SH-SY5Y (cell line): ENCODE measurements at regions not wholly inside any gene's neighbourhood (a gene's known extent, or its start where the extent isn't known, plus 50 kb on each side); places are given as distances from the start of the nearest gene placed in this dataset.

Experiments used
- GATA2 ChIP-seq: IDR thresholded peaks from 2 replicates; pipeline ENCODE4 v1.6.1; 2011; ENCODE audit warnings: mild to moderate bottlenecking, low read depth, low read length
- GATA3 ChIP-seq: IDR thresholded peaks from 2 replicates; pipeline ENCODE4 v1.6.1; 2011; ENCODE audit warnings: low read depth, mild to moderate bottlenecking, low read length, moderate library complexity

DNA sequence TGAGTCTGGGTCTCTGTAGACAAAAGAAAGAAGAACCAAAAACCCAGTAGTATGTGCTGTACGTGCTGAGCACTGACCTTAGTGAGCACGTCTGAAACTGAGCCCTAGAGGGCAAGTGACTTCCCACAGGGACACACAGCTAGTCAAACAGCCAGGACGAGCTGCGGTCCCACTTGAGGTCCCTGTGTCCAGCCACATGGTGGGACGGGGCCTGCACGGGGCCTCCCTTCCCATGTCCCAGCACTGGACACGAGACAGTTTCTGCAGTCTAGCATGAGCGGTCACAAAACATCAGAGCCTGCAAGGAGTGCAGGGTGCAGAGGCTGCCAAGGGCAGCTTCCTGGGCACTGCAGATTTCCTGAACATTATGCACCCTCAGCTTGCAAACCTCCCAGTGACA is 121.6 kb downstream of the NCOR2 start:
- no peak for TF ChIP-seq GATA3
- TF ChIP-seq GATA2 = no peak
